HepG2 (cell line): ENCODE measurements at regions not wholly inside any gene's neighbourhood (a gene's known extent, or its start where the extent isn't known, plus 50 kb on each side); places are given as distances from the start of the nearest gene placed in this dataset.

ENCODE experiments used
- AFF4 ChIP-seq: sonication (generic); formaldehyde crosslinking; IDR thresholded peaks from 2 replicates; pipeline ENCODE4 v1.4.0; 2020; ENCODE audit warnings: missing genetic modification reagents
- ATF3 ChIP-seq: sonication (generic); formaldehyde crosslinking; IDR thresholded peaks from 2 replicates; pipeline ENCODE4 v1.4.0; 2020; ENCODE audit warnings: missing genetic modification reagents
- CTCF ChIP-seq: sonication (generic); formaldehyde crosslinking; IDR thresholded peaks from 2 replicates; pipeline ENCODE4 v1.5.0; 2020; ENCODE audit warnings: mild to moderate bottlenecking, missing genetic modification reagents, moderate library complexity
- MAFK ChIP-seq, 2 experiments: IDR thresholded peaks in 1 of 2; conservative IDR thresholded peaks in 1 of 2; 2 replicates each; pipeline ENCODE4 v1.6.1; 2011; ENCODE audit warnings: improper control_type of control experiment in 2 of 2, low read length in 2 of 2
- MBD4 ChIP-seq: IDR thresholded peaks from 2 replicates; pipeline ENCODE4 v1.6.1; 2012; ENCODE audit warnings: low read length, inconsistent platforms, borderline replicate concordance
- NFIC ChIP-seq: IDR thresholded peaks from 2 replicates; pipeline ENCODE4 v1.6.1; 2012; ENCODE audit warnings: mild to moderate bottlenecking, low read length, inconsistent platforms
- POLR2A ChIP-seq, 2 experiments: IDR thresholded peaks; 2 replicates each; pipeline ENCODE4 v1.6.1; 2011; ENCODE audit warnings: low read depth in 2 of 2, low read length in 2 of 2, mild to moderate bottlenecking in 1 of 2, moderate library complexity in 1 of 2; ENCODE audit not compliant: insufficient read depth in 1 of 2
- REST ChIP-seq, 2 experiments: IDR thresholded peaks; 2 replicates each; pipeline ENCODE4 v1.6.1; 2011 to 2012; ENCODE audit warnings: low read length in 2 of 2, borderline replicate concordance in 1 of 2, low read depth in 1 of 2, mild to moderate bottlenecking in 1 of 2, moderate library complexity in 1 of 2
- SIN3B ChIP-seq: fragments of 150-350 bp; IDR thresholded peaks from 2 replicates; pipeline ENCODE4 v1.6.1; 2014; ENCODE audit warnings: low read length
- SMAD3 ChIP-seq: sonication (generic); formaldehyde crosslinking; IDR thresholded peaks from 2 replicates; pipeline ENCODE4 v1.4.0; 2020; ENCODE audit warnings: missing genetic modification reagents
- TBX3 ChIP-seq: fragments of 450-650 bp; IDR thresholded peaks from 2 replicates; pipeline ENCODE4 v1.6.1; 2017; ENCODE audit warnings: antibody characterized with exemption, mild to moderate bottlenecking, inconsistent platforms, borderline replicate concordance
- UBTF ChIP-seq: sonication (generic); formaldehyde crosslinking; IDR thresholded peaks from 2 replicates; pipeline ENCODE4 v1.4.0; 2020; ENCODE audit warnings: mild to moderate bottlenecking, missing genetic modification reagents
- ZFY ChIP-seq: sonication (generic); formaldehyde crosslinking; IDR thresholded peaks from 2 replicates; pipeline ENCODE4 v1.4.0; 2020; ENCODE audit warnings: missing genetic modification reagents
- ZNF441 ChIP-seq: sonication (generic); formaldehyde crosslinking; IDR thresholded peaks from 2 replicates; pipeline ENCODE4 v1.7.0; 2021; ENCODE audit warnings: missing genetic modification reagents, borderline replicate concordance

GRCh38 chr12:12008232-12008850 is 62.4 kb upstream of the BCL2L14 start:
- TF ChIP-seq ATF3 (CRISPR knock-in tag) (no peak), MAFK (conservative IDR thresholded peaks at IDR 0.05 in 1 of 2, IDR thresholded peaks at IDR 0.05 in 1 of 2; ENCODE audit: low read length in 2 of 2) (no peak), SIN3B (no peak), POLR2A (IDR thresholded peaks at IDR 0.05; ENCODE audit: insufficient read depth in 1 of 2, low read depth in 2 of 2, low read length in 2 of 2) (no peak), AFF4 (no peak), MBD4 (no peak), REST (IDR thresholded peaks at IDR 0.05; ENCODE audit: borderline replicate concordance in 1 of 2, low read depth in 1 of 2, low read length in 2 of 2) (no peak), CTCF (CRISPR knock-in tag) (no peak), TBX3 (no peak), SMAD3 (CRISPR knock-in tag) (no peak), ZFY (no peak), UBTF (CRISPR knock-in tag) (no peak), ZNF441 (CRISPR knock-in tag) (no peak), NFIC (no peak)
